ENCODE measurements at regions not wholly inside any gene's neighbourhood (a gene's known extent, or its start where the extent isn't known, plus 50 kb on each side); places are given as distances from the start of the nearest gene placed in this dataset.

- TF ChIP-seq CTCF (IDR thresholded peaks at IDR 0.05) (no peak), EZH2phosphoT487 (IDR thresholded peaks at IDR 0.05) (no peak), EZH2 (IDR thresholded peaks at IDR 0.05) (no peak)
Observed at GRCh38 chr11:71118671-71119250, 133.6 kb downstream of the SHANK2 start.
